MM.1S (cell line): ENCODE measurements at regions not wholly inside any gene's neighbourhood (a gene's known extent, or its start where the extent isn't known, plus 50 kb on each side); places are given as distances from the start of the nearest gene placed in this dataset.

Source experiments
- DNase-seq: peaks from one replicate; pipeline ENCODE4 v3.0.0-alpha.2; 2015
- H2AFZ ChIP-seq: fragments of 300-600 bp; sonication (generic); 2 replicates; pipeline ENCODE4 v1.6.0; 2016; ENCODE audit warnings: antibody characterized with exemption, low read length
- H3F3A ChIP-seq: fragments of 300-600 bp; sonication (generic); 2 replicates; pipeline ENCODE4 v1.6.1; 2016; ENCODE audit warnings: mild to moderate bottlenecking, antibody characterized with exemption, low read length, moderate library complexity, mixed read lengths; ENCODE audit not compliant: insufficient read depth
- H3K27ac ChIP-seq: fragments of 300-600 bp; sonication (generic); 2 replicates; pipeline ENCODE4 v1.5.1; 2016; ENCODE audit warnings: mild to moderate bottlenecking, low read length
- H3K27me3 ChIP-seq: fragments of 300-600 bp; sonication (generic); replicated peaks from 2 replicates; pipeline ENCODE4 v1.6.0; 2016; ENCODE audit warnings: low read length; ENCODE audit not compliant: insufficient read depth
- H3K36me3 ChIP-seq: fragments of 300-600 bp; sonication (generic); replicated peaks from 2 replicates; pipeline ENCODE4 v1.6.1; 2016; ENCODE audit warnings: mild to moderate bottlenecking, low read length, mixed read lengths; ENCODE audit not compliant: insufficient read depth
- H3K4me1 ChIP-seq: fragments of 300-600 bp; sonication (generic); 2 replicates; pipeline ENCODE4 v1.6.1; 2016; ENCODE audit warnings: low read length, mixed read lengths
- H3K4me2 ChIP-seq: fragments of 300-600 bp; sonication (generic); 2 replicates; pipeline ENCODE4 v1.6.0; 2016; ENCODE audit warnings: low read depth, low read length
- H3K4me3 ChIP-seq: fragments of 300-600 bp; sonication (generic); 2 replicates; pipeline ENCODE4 v1.5.1; 2016; ENCODE audit warnings: low read length, mixed read lengths
- H3K79me2 ChIP-seq: fragments of 300-600 bp; sonication (generic); 2 replicates; pipeline ENCODE4 v1.6.1; 2016; ENCODE audit warnings: mixed run types, low read length, mixed read lengths
- H3K9ac ChIP-seq: fragments of 300-600 bp; sonication (generic); 2 replicates; pipeline ENCODE4 v1.6.1; 2016; ENCODE audit warnings: low read length, mixed read lengths
- H3K9me2 ChIP-seq: fragments of 300-600 bp; sonication (generic); replicated peaks from 2 replicates; pipeline ENCODE4 v1.6.1; 2016; ENCODE audit warnings: mild to moderate bottlenecking, low read length, mixed read lengths; ENCODE audit not compliant: insufficient read depth
- H3K9me3 ChIP-seq: fragments of 300-600 bp; sonication (generic); replicated peaks from 2 replicates; pipeline ENCODE4 v1.6.1; 2016; ENCODE audit warnings: mild to moderate bottlenecking, low read length, mixed read lengths; ENCODE audit not compliant: insufficient read depth
- H4K20me1 ChIP-seq: fragments of 300-600 bp; sonication (generic); 2 replicates; pipeline ENCODE4 v1.6.1; 2016; ENCODE audit warnings: mild to moderate bottlenecking, low read length, moderate library complexity, mixed read lengths; ENCODE audit not compliant: insufficient read depth
- EZH2 ChIP-seq: fragments of 300-600 bp; sonication (generic); optimal IDR thresholded peaks from 2 replicates; pipeline ENCODE3; 2017; ENCODE audit warnings: low read depth, mild to moderate bottlenecking, antibody characterized with exemption, low read length, mixed read lengths
- EZH2phosphoT487 ChIP-seq: fragments of 300-600 bp; sonication (generic); IDR thresholded peaks from 2 replicates; pipeline ENCODE4 v1.6.1; 2018; ENCODE audit warnings: antibody characterized with exemption, low read length
- TF ChIP-seq, protein P1 (sequence below): fragments of 300-600 bp; sonication (generic); IDR thresholded peaks from 2 replicates; pipeline ENCODE4 v1.5.1; 2016; ENCODE audit warnings: antibody characterized with exemption, low read length, mixed read lengths

DNA sequence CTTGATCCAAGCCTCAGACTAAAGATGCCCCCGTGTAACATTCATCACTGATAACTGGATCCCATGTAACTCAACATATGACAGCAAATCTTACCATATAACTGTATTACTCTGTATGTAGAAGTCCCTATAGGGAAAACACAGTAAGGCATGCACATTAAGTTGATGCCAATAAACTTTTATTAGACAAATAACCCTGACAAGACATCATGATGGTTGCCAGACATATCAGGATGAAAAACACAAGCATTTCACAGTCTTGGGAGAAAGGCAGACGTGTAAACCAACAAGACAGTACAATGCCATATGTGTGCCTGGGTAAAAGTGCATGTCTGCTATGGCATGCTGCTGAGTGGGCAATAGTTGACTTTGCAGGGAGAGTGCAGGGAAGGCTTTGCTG is 142.2 kb downstream of the HERPUD2 start:
- no peak overlapping the region for H3K4me3 ChIP-seq
- H3K9me2 ChIP-seq: no peaks in the 10 kb centered on the region
- no peak overlapping the region for H3K9ac ChIP-seq
- no peaks in the 10 kb centered on the region for H4K20me1 ChIP-seq
- no peaks in the 10 kb centered on the region for H3F3A ChIP-seq
- no peaks in the 10 kb centered on the region for H3K4me1 ChIP-seq
- no peak overlapping the region for H2AFZ ChIP-seq
- H3K36me3 ChIP-seq: no peaks in the 10 kb centered on the region
- TF ChIP-seq EZH2 (no peak), EZH2phosphoT487 (no peak)
- TF ChIP-seq, protein P1, sequence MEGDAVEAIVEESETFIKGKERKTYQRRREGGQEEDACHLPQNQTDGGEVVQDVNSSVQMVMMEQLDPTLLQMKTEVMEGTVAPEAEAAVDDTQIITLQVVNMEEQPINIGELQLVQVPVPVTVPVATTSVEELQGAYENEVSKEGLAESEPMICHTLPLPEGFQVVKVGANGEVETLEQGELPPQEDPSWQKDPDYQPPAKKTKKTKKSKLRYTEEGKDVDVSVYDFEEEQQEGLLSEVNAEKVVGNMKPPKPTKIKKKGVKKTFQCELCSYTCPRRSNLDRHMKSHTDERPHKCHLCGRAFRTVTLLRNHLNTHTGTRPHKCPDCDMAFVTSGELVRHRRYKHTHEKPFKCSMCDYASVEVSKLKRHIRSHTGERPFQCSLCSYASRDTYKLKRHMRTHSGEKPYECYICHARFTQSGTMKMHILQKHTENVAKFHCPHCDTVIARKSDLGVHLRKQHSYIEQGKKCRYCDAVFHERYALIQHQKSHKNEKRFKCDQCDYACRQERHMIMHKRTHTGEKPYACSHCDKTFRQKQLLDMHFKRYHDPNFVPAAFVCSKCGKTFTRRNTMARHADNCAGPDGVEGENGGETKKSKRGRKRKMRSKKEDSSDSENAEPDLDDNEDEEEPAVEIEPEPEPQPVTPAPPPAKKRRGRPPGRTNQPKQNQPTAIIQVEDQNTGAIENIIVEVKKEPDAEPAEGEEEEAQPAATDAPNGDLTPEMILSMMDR: no peak
- H3K27me3 ChIP-seq: no peaks in the 10 kb centered on the region
- H3K4me2 ChIP-seq: no peak overlapping the region
- no peak for DNase-seq
- no peaks in the 10 kb centered on the region for H3K79me2 ChIP-seq
- H3K9me3 ChIP-seq: no peaks in the 10 kb centered on the region
- H3K27ac ChIP-seq: no peak overlapping the region

DNA sequence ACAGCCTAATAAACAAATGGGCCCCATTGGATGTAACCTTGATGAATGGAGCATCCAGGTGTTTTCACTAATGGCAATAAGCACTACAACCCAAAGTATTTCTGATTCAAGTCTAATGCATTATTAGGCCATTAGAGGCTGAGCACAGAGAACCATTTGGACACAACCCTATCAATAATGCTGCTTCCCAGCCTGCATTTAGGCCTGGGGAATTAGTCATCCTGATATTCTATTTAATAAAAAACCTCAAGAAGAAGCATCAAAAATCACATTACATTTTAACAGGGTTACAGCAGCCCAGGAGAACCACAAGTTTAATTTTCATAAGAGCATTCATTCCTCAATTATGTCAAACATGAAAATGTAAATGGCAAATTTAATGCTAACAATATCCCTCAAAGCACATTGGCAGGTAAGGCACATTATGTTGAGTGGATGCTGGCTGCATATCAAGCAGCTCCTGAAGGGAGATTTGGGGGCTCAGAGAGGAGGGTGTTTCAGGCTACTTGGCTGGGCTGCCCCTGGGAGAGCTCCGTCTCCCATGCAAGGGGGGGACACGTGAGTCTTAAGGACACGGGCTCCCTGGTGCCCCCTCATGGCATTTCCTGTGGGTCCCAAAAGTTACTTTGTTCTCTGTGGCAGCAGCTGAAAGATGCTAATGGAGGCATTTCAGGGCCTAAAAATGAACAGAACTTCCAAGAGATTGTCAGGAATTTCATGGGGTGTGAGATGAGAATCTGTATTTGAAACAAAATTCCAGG is 143.4 kb downstream of the HERPUD2 start:
- Histone ChIP-seq H3K9me2 (no peaks in the 10 kb centered on the region), H2AFZ (no peak overlapping the region), H3K9me3 (no peaks in the 10 kb centered on the region), H3K27ac (no peak overlapping the region), H3K36me3 (no peaks in the 10 kb centered on the region), H3K4me2 (no peak overlapping the region), H3K4me3 (no peak overlapping the region), H3K79me2 (no peaks in the 10 kb centered on the region), H3F3A (no peaks in the 10 kb centered on the region), H3K27me3 (no peaks in the 10 kb centered on the region), H3K9ac (no peak overlapping the region), H3K4me1 (no peaks in the 10 kb centered on the region), H4K20me1 (no peaks in the 10 kb centered on the region)
- DNase-seq: no peak
- TF ChIP-seq EZH2phosphoT487: no peak
- TF ChIP-seq, protein P1: no peak
- TF ChIP-seq EZH2: no peak

DNA sequence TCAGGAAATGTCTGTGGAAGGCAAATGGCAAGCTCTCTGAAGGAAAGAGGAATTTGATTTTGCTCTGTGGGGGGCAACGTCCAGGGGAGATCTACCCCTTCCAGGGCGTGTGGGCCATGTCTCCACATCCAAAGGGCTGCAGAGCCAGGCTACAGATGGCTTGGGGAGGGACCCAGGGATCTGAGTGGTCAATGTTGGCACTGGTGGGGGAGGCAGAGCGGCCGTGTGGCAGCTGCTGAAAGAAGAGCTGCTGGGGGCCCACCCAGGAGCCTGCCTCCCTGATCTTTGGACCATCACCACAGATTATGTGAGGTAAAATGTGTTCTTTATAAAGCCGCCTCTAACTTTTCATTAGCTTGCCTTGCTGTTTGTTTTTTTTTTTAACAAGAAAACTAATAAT is 144.1 kb downstream of the HERPUD2 start:
- TF ChIP-seq EZH2: no peak
- TF ChIP-seq, protein P1: no peak
- no peak for TF ChIP-seq EZH2phosphoT487
- no peaks in the 10 kb centered on the region for H3K9me3 ChIP-seq
- no peaks in the 10 kb centered on the region for H3K27me3 ChIP-seq
- H3K4me3 ChIP-seq: no peak overlapping the region
- no peak overlapping the region for H3K9ac ChIP-seq
- no peaks in the 10 kb centered on the region for H3K36me3 ChIP-seq
- no peak overlapping the region for H2AFZ ChIP-seq
- H3F3A ChIP-seq: no peaks in the 10 kb centered on the region
- no peaks in the 10 kb centered on the region for H4K20me1 ChIP-seq
- H3K9me2 ChIP-seq: no peaks in the 10 kb centered on the region
- H3K79me2 ChIP-seq: no peaks in the 10 kb centered on the region
- H3K4me1 ChIP-seq: no peaks in the 10 kb centered on the region
- no peak overlapping the region for H3K27ac ChIP-seq
- DNase-seq: no peak
- no peak overlapping the region for H3K4me2 ChIP-seq
